ENCODE measurements at regions not wholly inside any gene's neighbourhood (a gene's known extent, or its start where the extent isn't known, plus 50 kb on each side); places are given as distances from the start of the nearest gene placed in this dataset.

GRCh38 chr18:39699340-39699964 is 2133.9 kb upstream of the CELF4 start:
- Mint-ChIP-seq H3K9me3 (peaks cover 3% of the 10 kb centered on the region), H3K36me3 (peaks cover 12% of the 10 kb centered on the region), H3K27me3 (ENCODE audit: insufficient read depth, low read depth) (no peaks in the 10 kb centered on the region), H3K4me3 (no peak overlapping the region), H3K4me1 (peaks cover 17% of the 10 kb centered on the region), H3K27ac (no peak overlapping the region)
- Histone ChIP-seq H3K27ac (no peak overlapping the region), H2AFZ (replicated peaks) (no peak overlapping the region), H3K36me3 (no peaks in the 10 kb centered on the region), H3F3A (ENCODE audit: low read depth) (no peaks in the 10 kb centered on the region), H3K4me2 (no peak overlapping the region), H3K27me3 (no peaks in the 10 kb centered on the region), H3K79me2 (ENCODE audit: low read depth) (no peaks in the 10 kb centered on the region), H3K4me1 (peaks cover 6% of the 10 kb centered on the region), H3K9ac (no peak overlapping the region), H3K4me3 (no peak overlapping the region), H4K20me1 (ENCODE audit: low read depth) (no peaks in the 10 kb centered on the region), H3K9me3 (ENCODE audit: low read depth) (no peaks in the 10 kb centered on the region)
- TF ChIP-seq CTCF (IDR thresholded peaks at IDR 0.05) (no peak), EZH2 (IDR thresholded peaks at IDR 0.05) (no peak), EZH2phosphoT487 (IDR thresholded peaks at IDR 0.05) (no peak)
- DNase-seq (ENCODE audit: low spot score): no peak

- no peaks in the 10 kb centered on the region for H3K27me3 ChIP-seq
- H3K36me3 ChIP-seq: no peaks in the 10 kb centered on the region
- no peak overlapping the region for H2AFZ ChIP-seq (replicated peaks)
- no peak overlapping the region for H3K4me2 ChIP-seq
- H3K9me3 ChIP-seq (ENCODE audit: low read depth): no peaks in the 10 kb centered on the region
- H3K36me3 Mint-ChIP-seq: peaks cover 8% of the 10 kb centered on the region
- no peak overlapping the region for H3K4me3 Mint-ChIP-seq
- DNase-seq (ENCODE audit: low spot score): no peak
- no peak overlapping the region for H3K27ac ChIP-seq
- H3K79me2 ChIP-seq (ENCODE audit: low read depth): no peaks in the 10 kb centered on the region
- H3K27me3 Mint-ChIP-seq (ENCODE audit: insufficient read depth, low read depth): no peaks in the 10 kb centered on the region
- peaks cover 19% of the 10 kb centered on the region for H3K4me1 Mint-ChIP-seq
- no peaks in the 10 kb centered on the region for H4K20me1 ChIP-seq (ENCODE audit: low read depth)
- H3K4me1 ChIP-seq: peaks cover 9% of the 10 kb centered on the region
- no peak overlapping the region for H3K9ac ChIP-seq
- H3K4me3 ChIP-seq: no peak overlapping the region
- TF ChIP-seq CTCF (IDR thresholded peaks at IDR 0.05) (no peak), EZH2phosphoT487 (IDR thresholded peaks at IDR 0.05) (no peak), EZH2 (IDR thresholded peaks at IDR 0.05) (no peak)
- H3K27ac Mint-ChIP-seq: no peak overlapping the region
- H3K9me3 Mint-ChIP-seq: no peaks in the 10 kb centered on the region
- peaks cover under 1% of the 10 kb centered on the region for H3F3A ChIP-seq (ENCODE audit: low read depth)
Observed at GRCh38 chr18:39698436-39698835, 2132.8 kb upstream of the CELF4 start.

GRCh38 chr18:39693359-39693758 is 2127.8 kb upstream of the CELF4 start:
- H3F3A ChIP-seq (ENCODE audit: low read depth): peaks cover 21% of the 10 kb centered on the region
- Mint-ChIP-seq H3K27me3 (ENCODE audit: insufficient read depth, low read depth) (no peaks in the 10 kb centered on the region), H3K27ac (peak overlapping the region; percentile 19), H3K36me3 (peaks cover 9% of the 10 kb centered on the region), H3K4me1 (peaks cover 17% of the 10 kb centered on the region), H3K4me3 (no peak overlapping the region), H3K9me3 (peaks cover 8% of the 10 kb centered on the region)
- peak overlapping the region; percentile 22 for H3K27ac ChIP-seq
- DNase-seq (ENCODE audit: low spot score): no peak
- H3K4me3 ChIP-seq: no peak overlapping the region
- no peak overlapping the region for H3K4me2 ChIP-seq
- H2AFZ ChIP-seq (replicated peaks): no peak overlapping the region
- H3K36me3 ChIP-seq: no peaks in the 10 kb centered on the region
- TF ChIP-seq CTCF (IDR thresholded peaks at IDR 0.05) (no peak), EZH2 (IDR thresholded peaks at IDR 0.05) (no peak), EZH2phosphoT487 (IDR thresholded peaks at IDR 0.05) (no peak)
- H3K4me1 ChIP-seq: peaks cover 17% of the 10 kb centered on the region
- H4K20me1 ChIP-seq (ENCODE audit: low read depth): no peaks in the 10 kb centered on the region
- no peaks in the 10 kb centered on the region for H3K27me3 ChIP-seq
- no peaks in the 10 kb centered on the region for H3K79me2 ChIP-seq (ENCODE audit: low read depth)
- H3K9me3 ChIP-seq (ENCODE audit: low read depth): no peaks in the 10 kb centered on the region
- H3K9ac ChIP-seq: no peak overlapping the region
